K562 (cell line): ENCODE measurements at regions not wholly inside any gene's neighbourhood (a gene's known extent, or its start where the extent isn't known, plus 50 kb on each side); places are given as distances from the start of the nearest gene placed in this dataset.

ENCODE experiments used
- ATAC-seq: fragments of 200-7000 bp; cut with Tn5 transposase; 3 replicates; pipeline ENCODE4 v1.9.1; 2020; ENCODE audit warnings: moderate library complexity
- BruUV-seq: library from RNA; stranded (reverse); fragments of 400-500 nt; replicated peaks from 2 replicates; lab custom pipeline; 2021; lab: Mats Ljungman, UMichigan
- CTCF ChIA-PET: fragments of 300-600 bp; formaldehyde crosslinking; extraction: SDS; loops from one replicate; lab custom pipeline; 2021; ENCODE audit warnings: low intra/inter-chr PET ratio; lab: Yijun Ruan, JAX
- POLR2A ChIA-PET: fragments of 300-600, 350-650 bp; sonication (Branson Sonifier 250); formaldehyde crosslinking; extraction: SDS; loops from one replicate; lab custom pipeline; 2021; ENCODE audit warnings: antibody characterized with exemption, inconsistent platforms; lab: Yijun Ruan, JAX
- DNase-seq, 4 experiments: peaks; one replicate each; pipeline versions ENCODE4 v3.0.0 to v3.0.0-alpha.2; 2011 to 2018; ENCODE audit warnings: low spot score in 3 of 4, mixed read lengths in 3 of 4; ENCODE audit errors: extremely low read depth in 1 of 4
- FAIRE-seq: peaks from 2 replicates; lab custom pipeline; 2011; peaks lifted over from hg19 to GRCh38; lab: Jason Lieb, UNC
- H2AFZ ChIP-seq: 2 replicates; pipeline ENCODE4 v1.6.0; 2011; ENCODE audit warnings: low read depth, low read length, control low read depth, inconsistent platforms
- H3K27ac ChIP-seq: fragments of 200-600 bp; 3 replicates; pipeline ENCODE4 v1.8.0; 2011; ENCODE audit warnings: low read depth, mild to moderate bottlenecking, control low read depth, inconsistent platforms, low read length, moderate library complexity, mixed read lengths; ENCODE audit errors: extremely low read depth
- H3K27me3 ChIP-seq, 2 experiments: fragments of 300-600 bp in 1 of 2; 2 replicates in 1 of 2; 3 replicates in 1 of 2; pipeline versions ENCODE4 v1.6.0 to v1.8.0; 2011; ENCODE audit warnings: inconsistent platforms in 2 of 2, low read length in 2 of 2, mild to moderate bottlenecking in 1 of 2, mixed read lengths in 1 of 2, moderate library complexity in 1 of 2; ENCODE audit not compliant: control insufficient read depth in 2 of 2, insufficient read depth in 2 of 2
- H3K36me3 ChIP-seq: fragments of 300-600 bp; 3 replicates; pipeline ENCODE4 v1.8.0; 2011; ENCODE audit warnings: mild to moderate bottlenecking, low read length, inconsistent platforms; ENCODE audit not compliant: control insufficient read depth, insufficient read depth
- H3K4me1 ChIP-seq, 2 experiments: fragments of 200-600 bp in 1 of 2; replicated peaks in 1 of 2; 2 replicates in 1 of 2; 3 replicates in 1 of 2; pipeline versions ENCODE4 v1.5.1 to v1.8.0; 2011; ENCODE audit warnings: inconsistent platforms in 2 of 2, low read length in 2 of 2, mild to moderate bottlenecking in 1 of 2, mixed read lengths in 1 of 2, moderate library complexity in 1 of 2; ENCODE audit not compliant: control insufficient read depth in 2 of 2, insufficient read depth in 2 of 2
- H3K4me2 ChIP-seq: 2 replicates; pipeline ENCODE4 v1.6.1; 2011; ENCODE audit warnings: low read length, control low read depth, inconsistent platforms, mixed read lengths; ENCODE audit not compliant: insufficient read depth
- H3K4me3 ChIP-seq: fragments of 200-600 bp; sonication (generic), shearing (Covaris generic); 2 replicates; pipeline ENCODE4 v1.5.1; 2016; ENCODE audit warnings: control low read depth, inconsistent platforms
- H3K79me2 ChIP-seq: fragments of 200-600 bp; 3 replicates; pipeline ENCODE4 v1.8.0; 2011; ENCODE audit warnings: low read length, inconsistent platforms; ENCODE audit not compliant: control insufficient read depth, insufficient read depth
- H3K9ac ChIP-seq, 2 experiments: 2 replicates each; pipeline versions ENCODE4 v1.6.0 to v1.6.1; 2011; ENCODE audit warnings: low read depth in 2 of 2, low read length in 2 of 2, control low read depth in 1 of 2, inconsistent platforms in 1 of 2, mild to moderate bottlenecking in 1 of 2, mixed read lengths in 1 of 2; ENCODE audit not compliant: insufficient read depth in 1 of 2
- H3K9me1 ChIP-seq: one replicate; pipeline ENCODE4 v1.6.0; 2011; ENCODE audit warnings: inconsistent platforms, mild to moderate bottlenecking, low read length, moderate library complexity; ENCODE audit not compliant: control insufficient read depth, insufficient read depth
- H3K9me3 ChIP-seq: replicated peaks from 2 replicates; pipeline ENCODE4 v1.5.1; 2011; ENCODE audit warnings: low read depth, low read length, inconsistent platforms; ENCODE audit not compliant: control insufficient read depth, insufficient read depth
- H4K20me1 ChIP-seq: replicated peaks from 2 replicates; pipeline ENCODE4 v1.6.1; 2011; ENCODE audit warnings: low read length, inconsistent platforms, mixed read lengths; ENCODE audit not compliant: control insufficient read depth, insufficient read depth
- BRD4 ChIP-seq: fragments of 200-600 bp; sonication (generic); IDR thresholded peaks from 2 replicates; pipeline ENCODE4 v1.6.1; 2017; ENCODE audit warnings: inconsistent platforms
- CBFB ChIP-seq: sonication (generic); formaldehyde crosslinking; IDR thresholded peaks from 2 replicates; pipeline ENCODE4 v1.4.0; 2020; ENCODE audit warnings: mild to moderate bottlenecking, missing genetic modification reagents
- HNRNPUL1 ChIP-seq: fragments of 200-400 bp; formaldehyde crosslinking; IDR thresholded peaks from 2 replicates; pipeline ENCODE4 v1.6.1; 2017; ENCODE audit warnings: low read length
- L3MBTL2 ChIP-seq: fragments of 450-650 bp; IDR thresholded peaks from 2 replicates; pipeline ENCODE4 v1.6.1; 2016; ENCODE audit warnings: mild to moderate bottlenecking, moderate library complexity
- MXI1 ChIP-seq: IDR thresholded peaks from 2 replicates; pipeline ENCODE4 v1.6.1; 2011; ENCODE audit warnings: low read depth, mild to moderate bottlenecking, improper control_type of control experiment, low read length
- MYC ChIP-seq, 2 experiments: fragments of 250-450 bp in 1 of 2; sonication (Bioruptor Pico) in 1 of 2; IDR thresholded peaks; 2 replicates each; pipeline versions ENCODE4 v1.5.1 to v1.6.1; 2012 to 2021; ENCODE audit warnings: low read depth in 2 of 2, borderline replicate concordance in 1 of 2, improper control_type of control experiment in 1 of 2, low read length in 1 of 2, mild to moderate bottlenecking in 1 of 2, moderate library complexity in 1 of 2
- NR1H2 ChIP-seq: sonication (generic); formaldehyde crosslinking; IDR thresholded peaks from 2 replicates; pipeline ENCODE4 v1.4.0; 2020; ENCODE audit warnings: mild to moderate bottlenecking, missing genetic modification reagents
- RBM34 ChIP-seq: fragments of 200-400 bp; formaldehyde crosslinking; IDR thresholded peaks from 2 replicates; pipeline ENCODE4 v1.6.1; 2018; ENCODE audit warnings: low read length, borderline replicate concordance; ENCODE audit not compliant: insufficient read depth
- SMARCB1 ChIP-seq: IDR thresholded peaks from 2 replicates; pipeline ENCODE4 v1.6.1; 2011; ENCODE audit warnings: improper control_type of control experiment, low read depth; ENCODE audit not compliant: insufficient read length
- SRSF3 ChIP-seq: fragments of 200-400 bp; formaldehyde crosslinking; IDR thresholded peaks from 2 replicates; pipeline ENCODE4 v1.6.1; 2016; ENCODE audit warnings: mild to moderate bottlenecking, low read length, moderate library complexity; ENCODE audit not compliant: insufficient read depth
- STAT5B ChIP-seq: fragments of 250-450 bp; sonication (Bioruptor Pico); IDR thresholded peaks from 2 replicates; pipeline ENCODE4 v1.8.0; 2021; ENCODE audit warnings: mild to moderate bottlenecking, inconsistent platforms
- TEAD4 ChIP-seq, 2 experiments: sonication (generic) in 1 of 2; formaldehyde crosslinking in 1 of 2; IDR thresholded peaks; 2 replicates each; pipeline versions ENCODE4 v1.6.1 to v1.8.0; 2012 to 2022; ENCODE audit warnings: borderline replicate concordance in 1 of 2, inconsistent platforms in 1 of 2, low read length in 1 of 2, mild to moderate bottlenecking in 1 of 2, missing genetic modification reagents in 1 of 2
- ZEB2 ChIP-seq: fragments of 450-650 bp; IDR thresholded peaks from 2 replicates; pipeline ENCODE4 v1.6.1; 2016
- ZNF224 ChIP-seq: sonication (generic); formaldehyde crosslinking; IDR thresholded peaks from 2 replicates; pipeline ENCODE4 v1.8.0; 2022; ENCODE audit warnings: mild to moderate bottlenecking, missing genetic modification reagents
- ZNF584 ChIP-seq: fragments of 200-800 bp; sonication (Bioruptor generic); IDR thresholded peaks from 2 replicates; pipeline ENCODE4 v1.6.1; 2016; ENCODE audit warnings: low read depth, mild to moderate bottlenecking, missing genetic modification characterization, missing compliant biosample characterization
- ZZZ3 ChIP-seq: fragments of 450-650 bp; IDR thresholded peaks from 2 replicates; pipeline ENCODE4 v1.6.1; 2016; ENCODE audit warnings: antibody characterized with exemption, mild to moderate bottlenecking, moderate library complexity
- WGBS: fragments of 100-300 bp; shearing (Covaris generic); methylation state at CpG from one replicate; pipeline ENCODE4 v1.1.6; 2016; ENCODE audit warnings: low coverage, mixed read lengths; ENCODE audit not compliant: insufficient coverage; ENCODE audit errors: missing lambda C conversion rate; 5-methylcytosine and 5-hydroxymethylcytosine counted together
- in situ Hi-C: fragments of 300-500 bp; cut with MboI; formaldehyde crosslinking; loops from 4 replicates; pipeline ENCODE4 v1.15.0; 2018; ENCODE audit warnings: inconsistent platforms, mixed read lengths
- intact Hi-C: fragments of 100-400 bp; cut with micrococcal nuclease; formaldehyde crosslinking; loops from 2 replicates; pipeline ENCODE4 v1.14.2; 2022
- TF ChIP-seq, protein P1 (sequence below): sonication (generic); formaldehyde crosslinking; IDR thresholded peaks from 2 replicates; pipeline ENCODE4 v1.8.0; 2022; ENCODE audit warnings: mild to moderate bottlenecking, missing genetic modification reagents
- TF ChIP-seq, protein P2 (sequence below): fragments of 450-650 bp; formaldehyde crosslinking; IDR thresholded peaks from 2 replicates; pipeline ENCODE4 v1.4.0; 2022; ENCODE audit warnings: mild to moderate bottlenecking, moderate library complexity
- TF ChIP-seq, protein P3 (sequence below): fragments of 450-650 bp; conservative IDR thresholded peaks from 2 replicates; pipeline ENCODE4 v1.6.1; 2016; ENCODE audit warnings: missing genetic modification characterization, low read depth, mild to moderate bottlenecking, missing compliant biosample characterization, moderate library complexity

DNA sequence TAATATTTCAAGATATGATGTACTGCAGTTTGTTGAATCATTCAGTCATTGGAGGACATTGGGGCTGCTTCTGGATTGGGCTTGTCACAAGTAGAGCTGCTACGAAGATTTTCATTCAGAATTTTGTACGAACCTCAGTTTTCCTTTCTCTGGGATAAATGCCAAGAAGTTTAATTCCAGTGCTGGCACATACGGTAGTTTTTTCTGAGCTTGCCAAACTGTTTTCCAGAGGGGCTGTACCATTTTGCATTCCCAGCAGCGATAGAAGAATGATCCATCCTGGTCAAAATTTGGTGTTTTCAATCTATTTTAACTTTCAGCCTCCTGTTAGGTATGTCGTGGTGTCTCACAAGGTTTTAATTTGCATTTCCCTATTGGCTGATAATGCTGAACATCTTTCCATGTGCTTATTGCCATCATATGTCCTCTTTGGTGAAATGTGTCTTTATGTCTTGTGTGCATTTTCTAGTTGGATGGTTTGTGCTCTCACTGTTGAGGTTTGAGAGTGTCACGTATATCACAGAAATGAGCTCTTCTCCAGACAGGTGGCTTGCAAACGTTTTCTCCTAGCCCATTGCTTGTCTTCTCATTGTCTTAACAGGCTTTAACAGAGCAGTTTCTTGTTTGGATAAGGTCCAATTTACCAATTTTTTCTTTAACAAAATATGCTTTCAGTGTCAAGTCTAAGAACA, 612.6 kb downstream of the GALR1 start (continued):
- TF ChIP-seq, protein P1, sequence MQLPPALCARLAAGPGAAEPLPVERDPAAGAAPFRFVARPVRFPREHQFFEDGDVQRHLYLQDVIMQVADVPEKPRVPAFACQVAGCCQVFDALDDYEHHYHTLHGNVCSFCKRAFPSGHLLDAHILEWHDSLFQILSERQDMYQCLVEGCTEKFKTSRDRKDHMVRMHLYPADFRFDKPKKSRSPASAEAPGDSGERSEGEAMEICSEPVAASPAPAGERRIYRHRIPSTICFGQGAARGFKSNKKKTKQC (CRISPR knock-in tag) = no peak
- TF ChIP-seq ZZZ3 (no peak), HNRNPUL1 (no peak), RBM34 (no peak), L3MBTL2 (no peak), NR1H2 (CRISPR knock-in tag) (no peak), SRSF3 (no peak), ZEB2 (no peak), MYC (IDR thresholded peaks at IDR 0.05; ENCODE audit: low read depth, low read length) (no peak), MYC (CRISPR knock-in tag; IDR thresholded peaks at IDR 0.05; ENCODE audit: borderline replicate concordance, low read depth) (no peak)

DNA sequence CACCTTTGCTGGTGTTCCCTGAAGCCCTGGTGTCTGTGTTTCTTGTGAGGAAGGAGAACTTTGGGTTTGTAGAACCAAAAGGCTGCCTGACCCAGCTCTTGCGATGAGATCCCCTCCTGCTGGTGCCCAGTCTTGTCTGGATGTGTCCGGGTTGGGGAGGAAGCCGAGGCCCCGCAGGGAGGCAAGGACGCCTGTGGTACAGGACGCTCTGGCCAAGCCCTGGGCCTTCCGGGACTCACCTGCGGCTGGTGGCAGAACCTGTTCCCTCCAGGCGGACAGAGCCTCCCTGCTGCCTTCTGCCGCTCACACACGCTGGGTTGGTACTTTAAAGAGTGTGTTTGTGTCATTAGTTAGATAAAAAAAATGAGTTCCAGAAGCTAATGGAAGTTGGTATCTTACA, 616.2 kb downstream of the GALR1 start:
- Histone ChIP-seq H3K9me1 (no peaks in the 10 kb centered on the region), H2AFZ (no peak overlapping the region), H3K79me2 (no peaks in the 10 kb centered on the region), H3K9ac (no peak overlapping the region), H3K36me3 (no peaks in the 10 kb centered on the region), H3K4me1 (no peaks in the 10 kb centered on the region), H3K27me3 (peaks cover 2 to 37% of the 10 kb centered on the region in 2 experiments; a peak in 4 of 5 replicates), H3K4me3 (no peak overlapping the region), H3K4me2 (no peak overlapping the region), H3K27ac (no peak overlapping the region), H4K20me1 (no peaks in the 10 kb centered on the region), H3K9me3 (no peaks in the 10 kb centered on the region)
- intact Hi-C loops (no loop called here), in situ Hi-C loops (no loop called here)
- no peak for DNase-seq
- CTCF ChIA-PET = no interaction called here
- POLR2A ChIA-PET = no interaction called here
- no peak for ATAC-seq
- no TSS peak for BruUV-seq
- FAIRE-seq = no peak
- no CpG with 5 or more reads among the region's 11 CpGs for WGBS
- TF ChIP-seq, protein P2, sequence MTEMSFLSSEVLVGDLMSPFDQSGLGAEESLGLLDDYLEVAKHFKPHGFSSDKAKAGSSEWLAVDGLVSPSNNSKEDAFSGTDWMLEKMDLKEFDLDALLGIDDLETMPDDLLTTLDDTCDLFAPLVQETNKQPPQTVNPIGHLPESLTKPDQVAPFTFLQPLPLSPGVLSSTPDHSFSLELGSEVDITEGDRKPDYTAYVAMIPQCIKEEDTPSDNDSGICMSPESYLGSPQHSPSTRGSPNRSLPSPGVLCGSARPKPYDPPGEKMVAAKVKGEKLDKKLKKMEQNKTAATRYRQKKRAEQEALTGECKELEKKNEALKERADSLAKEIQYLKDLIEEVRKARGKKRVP (CRISPR knock-in tag) = no peak
- TF ChIP-seq MXI1 = no peak
- TF ChIP-seq TEAD4 (IDR thresholded peaks at IDR 0.05; ENCODE audit: low read length) = no peak
- TF ChIP-seq TEAD4 (CRISPR knock-in tag; IDR thresholded peaks at IDR 0.05; ENCODE audit: borderline replicate concordance) = no peak
- no peak for TF ChIP-seq SMARCB1
- TF ChIP-seq, protein P3, sequence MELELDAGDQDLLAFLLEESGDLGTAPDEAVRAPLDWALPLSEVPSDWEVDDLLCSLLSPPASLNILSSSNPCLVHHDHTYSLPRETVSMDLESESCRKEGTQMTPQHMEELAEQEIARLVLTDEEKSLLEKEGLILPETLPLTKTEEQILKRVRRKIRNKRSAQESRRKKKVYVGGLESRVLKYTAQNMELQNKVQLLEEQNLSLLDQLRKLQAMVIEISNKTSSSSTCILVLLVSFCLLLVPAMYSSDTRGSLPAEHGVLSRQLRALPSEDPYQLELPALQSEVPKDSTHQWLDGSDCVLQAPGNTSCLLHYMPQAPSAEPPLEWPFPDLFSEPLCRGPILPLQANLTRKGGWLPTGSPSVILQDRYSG (tag) = no peak
- no peak for TF ChIP-seq ZNF584 (CRISPR knock-in tag)
- TF ChIP-seq BRD4 = no peak
- no peak for TF ChIP-seq STAT5B (CRISPR knock-in tag)
- TF ChIP-seq ZNF224 (CRISPR knock-in tag) = no peak
- no peak for TF ChIP-seq CBFB (CRISPR knock-in tag)
